WERI-Rb-1 (cell line): ENCODE measurements at regions not wholly inside any gene's neighbourhood (a gene's known extent, or its start where the extent isn't known, plus 50 kb on each side); places are given as distances from the start of the nearest gene placed in this dataset.

Experiments
- DNase-seq: peaks from one replicate; pipeline ENCODE4 v3.0.0-alpha.2; 2020
- H3K27ac ChIP-seq: fragments of 250-450 bp; sonication (Bioruptor Pico); 2 replicates; pipeline ENCODE4 v1.5.1; 2020; ENCODE audit warnings: mild to moderate bottlenecking, moderate library complexity
- H3K27me3 ChIP-seq: fragments of 250-450 bp; sonication (Bioruptor Pico); 2 replicates; pipeline ENCODE4 v1.5.1; 2021; ENCODE audit warnings: mild to moderate bottlenecking, low read depth, moderate library complexity; ENCODE audit not compliant: insufficient read depth, severe bottlenecking
- H3K36me3 ChIP-seq: fragments of 250-450 bp; sonication (Bioruptor Pico); 2 replicates; pipeline ENCODE4 v1.5.1; 2020; ENCODE audit warnings: mild to moderate bottlenecking, moderate library complexity
- H3K4me3 ChIP-seq: 2 replicates; pipeline ENCODE4 v1.5.1; 2011; ENCODE audit warnings: low read depth, mild to moderate bottlenecking, control low read depth, low read length
- H3K9me3 ChIP-seq: fragments of 250-450 bp; sonication (Bioruptor Pico); 2 replicates; pipeline ENCODE4 v1.5.1; 2021; ENCODE audit warnings: mild to moderate bottlenecking, moderate library complexity; ENCODE audit not compliant: severe bottlenecking
- CTCF ChIP-seq: IDR thresholded peaks from 2 replicates; pipeline ENCODE4 v1.5.1; 2011; ENCODE audit warnings: low read depth, mild to moderate bottlenecking, control low read depth, inconsistent platforms, low read length

GRCh38 chr6:133184798-133185372, 56.3 kb upstream of the EYA4 start:
- DNase-seq: no peak
- peaks cover 23% of the 10 kb centered on the region for H3K27me3 ChIP-seq
- no peaks in the 10 kb centered on the region for H3K9me3 ChIP-seq
- H3K27ac ChIP-seq: no peak overlapping the region
- H3K4me3 ChIP-seq: no peak overlapping the region
- no peaks in the 10 kb centered on the region for H3K36me3 ChIP-seq
- no peak for TF ChIP-seq CTCF

GRCh38 chr6:133185731-133186130, 55.4 kb upstream of the EYA4 start:
- peaks cover 27% of the 10 kb centered on the region for H3K27me3 ChIP-seq

GRCh38 chr6:133187114-133187513, 54.0 kb upstream of the EYA4 start:
- Histone ChIP-seq H3K27me3 (peaks cover 31% of the 10 kb centered on the region), H3K27ac (no peak overlapping the region), H3K36me3 (no peaks in the 10 kb centered on the region), H3K4me3 (no peak overlapping the region), H3K9me3 (no peaks in the 10 kb centered on the region)
- DNase-seq: no peak
- TF ChIP-seq CTCF: no peak

More at GRCh38 chr6:133185731-133186130, 55.4 kb upstream of the EYA4 start:
- Histone ChIP-seq H3K27ac (no peak overlapping the region), H3K9me3 (no peaks in the 10 kb centered on the region), H3K4me3 (no peak overlapping the region), H3K36me3 (no peaks in the 10 kb centered on the region)
- DNase-seq: no peak
- TF ChIP-seq CTCF: no peak

- H3K27ac ChIP-seq: no peak overlapping the region
- H3K4me3 ChIP-seq: no peak overlapping the region
- peaks cover 31% of the 10 kb centered on the region for H3K27me3 ChIP-seq
- no peak for TF ChIP-seq CTCF
- no peaks in the 10 kb centered on the region for H3K9me3 ChIP-seq
- no peaks in the 10 kb centered on the region for H3K36me3 ChIP-seq
- DNase-seq: no peak
Measured at GRCh38 chr6:133187657-133188453, 53.3 kb upstream of the EYA4 start.

- H3K27ac ChIP-seq: no peak overlapping the region
- H3K27me3 ChIP-seq: peaks cover 26% of the 10 kb centered on the region
- H3K9me3 ChIP-seq: no peaks in the 10 kb centered on the region
- H3K4me3 ChIP-seq: no peak overlapping the region
- DNase-seq: no peak
- TF ChIP-seq CTCF: no peak
- H3K36me3 ChIP-seq: no peaks in the 10 kb centered on the region
Measured at GRCh38 chr6:133190912-133191311, 50.2 kb upstream of the EYA4 start.
